ENCODE measurements at regions not wholly inside any gene's neighbourhood (a gene's known extent, or its start where the extent isn't known, plus 50 kb on each side); places are given as distances from the start of the nearest gene placed in this dataset.
"Not testable (repeated sequence)": the region's sequence is repeated elsewhere in the genome, so short reads cannot be mapped to it uniquely, and the experiment has no call there.

DNA sequence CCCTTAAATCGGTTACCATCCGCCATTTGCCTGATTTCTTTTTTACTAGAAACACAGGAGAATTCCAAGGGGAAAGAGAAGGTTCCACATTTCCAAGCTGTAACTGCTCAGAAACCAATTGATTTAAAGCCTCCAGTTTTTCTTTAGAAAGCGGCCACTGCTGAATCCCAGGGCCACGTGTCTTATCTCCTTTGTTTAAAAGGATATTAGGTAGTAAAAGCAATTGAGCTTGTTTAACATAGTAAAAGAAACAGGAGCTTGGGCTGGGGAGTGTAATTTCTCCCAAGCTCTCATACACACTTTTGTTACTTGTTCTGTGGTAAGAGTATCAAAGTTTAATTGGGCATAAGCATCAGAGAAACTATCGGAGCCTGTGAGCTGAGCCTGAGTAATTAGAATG is 180.0 kb downstream of the OTOP1 start:
- in situ Hi-C loops (cut with MboI; ENCODE audit: low sequenced_read_pairs, unreplicated experiment); DNase-seq (ENCODE audit: low spot score): not testable (repeated sequence)

DNA sequence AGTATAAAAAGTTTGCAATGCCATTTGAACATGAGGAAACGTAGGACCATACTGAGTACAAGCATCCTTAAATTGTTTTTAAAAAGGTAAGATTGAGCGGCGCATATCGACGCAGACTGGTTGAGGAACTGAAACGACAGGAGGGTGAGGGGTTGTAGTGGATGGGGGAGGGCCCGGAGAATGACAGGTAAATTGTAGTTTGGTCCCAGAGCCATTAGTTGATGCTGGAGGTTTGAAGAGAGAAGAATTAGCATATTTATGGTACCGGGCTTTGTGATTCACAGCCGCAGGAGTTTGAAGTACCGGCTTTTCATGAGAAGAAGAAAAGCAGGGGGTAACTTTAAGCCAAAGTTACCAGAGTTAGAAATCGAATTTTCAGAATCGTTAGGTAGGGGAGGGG is 179.5 kb downstream of the OTOP1 start:
- DNase-seq (ENCODE audit: low spot score); in situ Hi-C loops (cut with MboI; ENCODE audit: low sequenced_read_pairs, unreplicated experiment): not testable (repeated sequence)

DNA sequence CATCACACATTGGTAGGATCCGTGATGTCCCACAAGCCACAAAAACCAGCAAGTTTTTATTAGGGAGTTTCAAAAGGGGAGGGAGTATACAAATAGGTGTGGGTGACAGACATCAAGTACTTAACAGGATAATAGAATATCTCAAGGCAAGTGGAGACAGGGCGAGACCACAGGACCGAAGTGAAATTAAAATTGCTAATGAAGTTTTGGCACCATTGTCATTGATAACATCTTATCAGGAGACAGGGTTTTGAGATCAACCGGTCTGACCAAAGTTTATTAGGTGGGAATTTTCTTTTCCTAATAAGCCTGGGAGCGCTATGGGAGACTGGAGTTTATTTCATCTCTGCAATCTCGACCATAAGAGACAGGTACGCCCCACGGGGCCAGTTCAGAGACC is 178.5 kb downstream of the OTOP1 start:
- in situ Hi-C loops (cut with MboI; ENCODE audit: low sequenced_read_pairs, unreplicated experiment); DNase-seq (ENCODE audit: low spot score): not testable (repeated sequence)

DNA sequence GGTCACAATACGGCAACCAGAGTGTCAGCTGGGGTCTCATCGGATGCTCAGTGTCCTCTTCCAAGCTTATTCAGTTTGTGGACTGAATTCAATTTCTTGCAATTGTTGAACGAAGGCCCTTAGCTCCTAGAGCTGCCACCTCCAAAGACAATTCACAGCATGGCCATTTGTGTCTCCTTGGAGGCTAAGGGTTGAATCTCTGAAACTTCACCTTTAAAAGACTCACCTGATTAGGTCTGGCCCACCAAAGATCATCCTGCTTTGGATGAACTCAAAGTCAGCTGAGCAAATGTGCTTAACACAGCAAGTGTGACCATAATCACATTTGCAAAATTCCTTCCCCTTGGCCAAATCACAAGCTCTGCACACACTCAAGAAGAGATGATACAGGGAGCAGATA is 175.9 kb downstream of the OTOP1 start:
- DNase-seq (ENCODE audit: low spot score); in situ Hi-C loops (cut with MboI; ENCODE audit: low sequenced_read_pairs, unreplicated experiment): not testable (repeated sequence)

DNA sequence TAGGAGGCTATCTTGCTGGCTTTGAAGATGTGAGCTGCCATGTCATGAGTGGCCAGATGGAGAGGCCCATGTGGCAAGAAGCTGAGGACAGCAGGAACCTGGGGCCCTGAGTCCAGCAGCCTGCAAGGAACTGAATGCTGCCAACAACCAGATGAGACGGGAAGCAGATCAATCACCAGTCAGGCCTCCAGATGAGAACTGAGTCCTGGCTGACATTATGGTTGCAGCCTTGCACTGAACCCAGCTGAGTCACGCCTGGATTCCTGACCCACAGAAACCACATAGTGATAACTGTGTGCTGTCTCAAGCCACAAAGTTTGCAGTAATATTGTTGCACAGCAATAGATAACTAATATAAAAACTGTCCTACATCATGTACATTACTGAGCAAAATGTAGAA is 173.8 kb downstream of the OTOP1 start:
- DNase-seq (ENCODE audit: low spot score); in situ Hi-C loops (cut with MboI; ENCODE audit: low sequenced_read_pairs, unreplicated experiment): not testable (repeated sequence)

DNA sequence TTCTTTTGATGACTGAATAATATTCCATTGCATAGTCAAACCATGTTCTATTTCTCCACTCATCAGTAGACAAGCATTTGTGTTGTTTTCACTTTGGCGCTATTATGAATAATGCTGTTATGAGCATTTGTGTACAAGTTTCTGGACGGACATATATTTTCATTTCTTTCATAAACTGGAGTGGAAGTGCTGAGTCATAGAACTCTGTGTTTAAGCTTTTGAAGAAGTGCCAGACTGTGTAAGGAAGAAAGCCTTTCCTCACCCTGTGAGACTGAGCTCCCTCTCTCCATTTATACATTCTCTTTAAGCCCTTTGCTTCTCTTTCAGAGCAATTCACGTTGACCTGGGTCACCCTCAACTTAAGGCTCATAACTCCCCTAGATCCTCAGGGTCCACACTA is 169.5 kb downstream of the OTOP1 start:
- DNase-seq (ENCODE audit: low spot score); in situ Hi-C loops (cut with MboI; ENCODE audit: low sequenced_read_pairs, unreplicated experiment): not testable (repeated sequence)

DNA sequence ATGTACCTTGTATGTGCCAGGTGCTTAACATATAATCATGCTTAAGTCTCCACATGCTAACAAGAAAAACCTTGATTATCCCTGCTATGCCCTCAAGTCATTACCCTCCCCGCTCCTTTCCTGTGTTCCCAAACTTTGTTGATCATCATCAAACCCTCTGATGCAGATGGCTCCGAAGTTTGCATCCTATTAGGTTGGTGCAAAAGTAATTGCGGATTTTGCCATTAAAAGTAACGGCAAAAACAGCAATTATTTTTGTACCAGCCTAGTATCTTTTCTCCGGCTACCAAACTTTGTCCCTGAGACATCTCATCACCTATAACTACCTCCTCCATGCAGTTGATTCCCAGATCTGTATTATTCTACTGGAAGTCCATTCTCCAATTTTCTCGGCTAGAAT is 142.6 kb downstream of the OTOP1 start:
- in situ Hi-C loops (cut with MboI; ENCODE audit: low sequenced_read_pairs, unreplicated experiment): not testable (repeated sequence)

DNA sequence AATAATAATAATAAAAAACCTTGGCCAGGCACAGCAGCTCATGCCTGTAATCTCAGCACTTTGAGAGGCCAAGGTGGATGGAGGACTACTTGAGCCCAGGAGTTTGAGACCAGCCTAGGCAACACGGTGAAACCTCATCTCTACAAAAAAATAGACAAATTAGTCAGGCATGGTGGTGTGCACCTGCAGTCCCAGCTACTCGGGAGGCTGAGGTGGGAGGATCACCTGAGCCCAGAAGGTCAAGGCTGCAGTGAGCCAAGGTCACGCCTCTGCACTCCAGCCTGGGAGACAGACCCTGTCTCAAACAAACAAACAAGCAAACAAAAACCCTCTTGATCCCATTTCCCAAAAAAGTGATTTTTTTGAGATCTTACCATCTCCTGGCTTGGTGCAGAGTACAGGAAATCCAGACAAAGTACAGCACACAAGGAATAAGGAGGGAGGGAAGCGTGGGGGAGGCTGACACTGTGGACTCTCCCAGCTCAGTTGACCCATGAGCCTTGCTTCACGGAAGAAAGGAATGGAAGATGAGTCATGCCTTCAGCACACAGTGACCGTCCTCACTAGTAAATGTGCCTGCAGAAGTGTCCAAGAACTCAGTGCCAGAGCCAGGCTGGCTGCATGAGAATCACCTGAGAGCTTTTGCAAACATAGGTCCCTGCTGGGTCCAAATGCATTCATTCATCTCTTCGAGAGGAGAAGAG is 136.9 kb downstream of the OTOP1 start:
- DNase-seq (ENCODE audit: low spot score); in situ Hi-C loops (cut with MboI; ENCODE audit: low sequenced_read_pairs, unreplicated experiment): not testable (repeated sequence)

More for the DNA sequence above, 142.6 kb downstream of the OTOP1 start:
- not testable (repeated sequence) for DNase-seq (ENCODE audit: low spot score)

DNA sequence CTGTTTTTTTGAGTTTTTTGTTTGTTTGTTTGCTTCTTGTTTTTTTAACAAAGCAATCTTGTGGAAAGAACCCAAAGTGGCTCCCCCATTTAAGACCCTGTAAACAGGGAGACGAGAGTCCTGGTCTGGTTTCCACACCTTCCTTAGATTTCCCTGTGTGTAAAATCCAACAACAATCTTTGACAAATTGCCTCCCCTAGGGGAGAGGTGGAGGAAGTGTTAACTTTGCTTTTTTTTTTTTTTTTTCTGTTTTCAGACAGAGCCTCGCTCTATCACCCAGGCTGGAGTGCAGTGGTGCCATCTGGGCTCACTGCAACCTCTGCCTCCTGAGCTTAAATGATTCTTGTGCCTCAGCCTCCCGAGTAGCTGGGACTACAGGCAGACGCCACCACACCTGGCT is 136.0 kb downstream of the OTOP1 start:
- in situ Hi-C loops (cut with MboI; ENCODE audit: low sequenced_read_pairs, unreplicated experiment); DNase-seq (ENCODE audit: low spot score): not testable (repeated sequence)

DNA sequence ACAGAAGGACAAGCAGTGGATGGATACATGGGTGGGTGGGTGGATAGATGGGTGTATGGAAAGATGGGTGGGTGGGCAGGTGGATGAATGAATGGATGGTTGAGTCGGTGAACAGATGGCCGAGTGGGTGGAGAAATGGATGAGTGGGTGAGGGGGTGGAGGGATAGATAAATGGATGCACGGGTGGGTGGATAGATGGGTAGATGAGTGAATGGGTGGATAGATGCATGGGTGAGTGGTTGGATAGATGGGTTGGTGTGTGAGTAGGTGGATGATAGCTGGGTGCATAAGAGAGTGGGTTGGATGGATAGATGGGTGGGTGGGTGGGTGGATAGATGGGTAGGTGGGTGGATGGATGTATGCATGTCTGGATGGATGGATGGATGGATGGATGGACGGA is 134.6 kb downstream of the OTOP1 start:
- in situ Hi-C loops (cut with MboI; ENCODE audit: low sequenced_read_pairs, unreplicated experiment); DNase-seq (ENCODE audit: low spot score): not testable (repeated sequence)

DNA sequence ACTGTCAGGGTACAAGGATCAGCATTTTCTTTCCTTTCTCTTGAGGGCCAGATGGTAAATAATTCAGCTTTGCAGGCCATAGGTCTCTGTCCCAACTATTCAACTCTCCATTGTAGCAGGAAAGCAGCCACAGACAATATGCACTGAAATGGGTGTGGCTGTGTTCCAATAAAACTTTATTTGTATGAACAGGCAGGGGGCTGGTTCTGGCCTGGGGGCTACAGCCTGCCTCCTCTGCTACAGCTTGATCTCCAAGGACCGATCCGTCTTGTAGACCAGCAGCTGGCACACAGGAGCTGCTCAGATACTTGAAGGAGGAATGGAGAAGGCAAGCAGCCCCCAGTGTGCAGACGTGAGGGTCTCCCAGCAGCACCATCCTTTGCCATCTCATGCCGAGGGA is 127.1 kb downstream of the OTOP1 start:
- in situ Hi-C loops (cut with MboI; ENCODE audit: low sequenced_read_pairs, unreplicated experiment): loop anchor here (25.0 kb wide), 1 partner anchor 112 kb away; no protein-coding TSS in a partner anchor
- not testable (repeated sequence) for DNase-seq (ENCODE audit: low spot score)

DNA sequence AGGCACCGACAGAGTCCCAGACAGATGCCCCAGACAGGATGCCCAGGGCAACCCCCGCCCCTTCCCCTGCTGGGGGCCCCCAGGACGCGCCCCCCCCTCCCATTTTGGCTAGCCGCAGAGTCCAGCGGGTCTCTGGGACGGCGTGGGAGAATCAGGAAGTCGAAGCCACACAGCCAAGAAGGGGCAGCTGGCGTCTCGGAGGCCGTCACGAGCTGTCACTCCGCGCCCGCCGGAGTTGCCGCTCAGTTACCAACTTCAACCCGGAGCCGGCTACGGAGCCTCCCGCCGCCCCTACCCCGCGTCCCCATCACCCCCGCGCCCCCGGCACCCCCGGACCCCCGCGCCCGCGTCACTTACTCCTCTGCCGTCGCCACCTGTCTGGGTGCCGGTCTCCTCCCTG is 119.8 kb downstream of the OTOP1 start:
- not testable (repeated sequence) for DNase-seq (ENCODE audit: low spot score)
- in situ Hi-C loops (cut with MboI; ENCODE audit: low sequenced_read_pairs, unreplicated experiment): loop anchor here (25.0 kb wide), 1 partner anchor 120 kb away; no protein-coding TSS in a partner anchor

DNA sequence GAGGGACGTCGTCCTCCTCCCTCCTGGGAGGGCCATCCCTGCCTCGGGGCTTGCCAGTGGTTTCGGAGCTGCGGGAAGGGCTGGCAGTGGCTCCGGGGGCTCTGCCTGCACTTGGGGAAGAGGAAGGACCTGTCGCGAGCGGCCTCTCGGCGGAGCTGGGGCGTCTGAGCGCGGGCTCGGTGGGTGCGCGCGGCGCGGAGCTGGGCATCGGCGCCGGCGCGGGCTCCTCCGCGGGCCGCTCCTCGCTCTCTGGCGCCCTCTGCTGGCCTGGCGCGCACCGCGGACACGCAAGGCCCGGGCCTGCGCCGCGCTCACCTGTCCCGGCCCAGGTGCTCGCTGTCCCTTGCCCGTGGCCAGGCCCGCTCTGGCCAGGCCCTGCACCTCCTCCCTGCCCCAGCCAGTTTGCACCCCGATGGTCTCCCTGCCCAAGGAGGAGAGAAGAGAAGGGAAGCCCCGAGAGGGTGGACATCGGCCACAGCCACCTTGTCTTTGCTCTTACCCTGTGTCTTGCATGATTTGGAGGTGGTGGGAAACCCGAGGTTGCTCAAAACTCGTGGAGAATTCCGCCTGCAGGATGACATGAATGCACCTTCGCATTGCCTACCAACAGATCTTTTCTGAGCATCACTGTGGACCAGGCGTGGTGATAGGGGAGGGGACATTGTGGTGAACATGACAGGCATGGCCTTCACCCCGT is 119.2 kb downstream of the OTOP1 start:
- in situ Hi-C loops (cut with MboI; ENCODE audit: low sequenced_read_pairs, unreplicated experiment): loop anchor here (25.0 kb wide), 1 partner anchor 120 kb away; no protein-coding TSS in a partner anchor
- peak; percentile 89 for DNase-seq (ENCODE audit: low spot score)
- TF ChIP-seq, protein P1, sequence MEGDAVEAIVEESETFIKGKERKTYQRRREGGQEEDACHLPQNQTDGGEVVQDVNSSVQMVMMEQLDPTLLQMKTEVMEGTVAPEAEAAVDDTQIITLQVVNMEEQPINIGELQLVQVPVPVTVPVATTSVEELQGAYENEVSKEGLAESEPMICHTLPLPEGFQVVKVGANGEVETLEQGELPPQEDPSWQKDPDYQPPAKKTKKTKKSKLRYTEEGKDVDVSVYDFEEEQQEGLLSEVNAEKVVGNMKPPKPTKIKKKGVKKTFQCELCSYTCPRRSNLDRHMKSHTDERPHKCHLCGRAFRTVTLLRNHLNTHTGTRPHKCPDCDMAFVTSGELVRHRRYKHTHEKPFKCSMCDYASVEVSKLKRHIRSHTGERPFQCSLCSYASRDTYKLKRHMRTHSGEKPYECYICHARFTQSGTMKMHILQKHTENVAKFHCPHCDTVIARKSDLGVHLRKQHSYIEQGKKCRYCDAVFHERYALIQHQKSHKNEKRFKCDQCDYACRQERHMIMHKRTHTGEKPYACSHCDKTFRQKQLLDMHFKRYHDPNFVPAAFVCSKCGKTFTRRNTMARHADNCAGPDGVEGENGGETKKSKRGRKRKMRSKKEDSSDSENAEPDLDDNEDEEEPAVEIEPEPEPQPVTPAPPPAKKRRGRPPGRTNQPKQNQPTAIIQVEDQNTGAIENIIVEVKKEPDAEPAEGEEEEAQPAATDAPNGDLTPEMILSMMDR (IDR thresholded peaks at IDR 0.05; ENCODE audit: borderline replicate concordance, control extremely low read depth, extremely low read depth, insufficient read depth, missing control alignments): peak; percentile 96

DNA sequence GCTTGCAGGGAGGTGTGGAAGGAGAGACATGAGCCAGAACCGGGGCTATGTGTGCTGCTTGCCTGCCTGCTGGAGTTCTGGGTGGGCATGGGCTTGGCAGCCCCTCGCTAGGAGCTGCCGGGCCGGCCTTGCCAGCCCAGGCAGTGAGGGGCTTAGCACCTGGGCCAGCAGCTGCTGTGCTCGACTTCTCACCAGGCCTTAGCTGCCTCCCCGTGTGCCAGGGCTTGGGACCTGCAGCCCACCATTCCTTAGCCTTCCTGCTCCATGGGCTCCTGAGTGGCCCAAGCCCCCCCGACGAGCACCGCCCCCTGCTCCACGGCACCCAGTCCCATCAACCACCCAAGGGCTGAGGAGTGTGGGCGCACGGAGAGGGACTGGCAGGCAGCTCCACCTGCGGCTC is 111.3 kb downstream of the OTOP1 start:
- in situ Hi-C loops (cut with MboI; ENCODE audit: low sequenced_read_pairs, unreplicated experiment): loop anchor here (25.0 kb wide), 1 partner anchor 128 kb away; no protein-coding TSS in a partner anchor

DNA sequence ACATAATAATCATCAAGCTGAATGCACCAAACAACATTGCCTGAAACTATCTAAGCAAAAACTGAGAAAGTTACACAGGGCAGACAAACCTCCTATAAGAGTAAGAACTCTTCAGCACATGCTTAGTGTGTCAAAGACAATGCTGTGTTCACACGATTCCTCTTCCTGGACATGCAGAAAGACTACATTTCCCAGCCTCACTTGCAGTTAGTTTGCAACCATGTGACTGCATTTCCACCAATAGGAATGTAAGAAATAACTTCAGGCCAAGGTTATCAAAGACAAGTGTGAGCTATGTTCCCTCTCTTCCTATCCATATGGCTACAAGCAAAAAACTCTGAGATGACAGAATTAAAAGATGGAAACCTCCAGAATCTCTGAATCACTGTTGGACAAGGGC is 109.8 kb downstream of the OTOP1 start:
- peak; percentile 20 for DNase-seq (ENCODE audit: low spot score)
- in situ Hi-C loops (cut with MboI; ENCODE audit: low sequenced_read_pairs, unreplicated experiment): loop anchor here (25.0 kb wide), 1 partner anchor 130 kb away; no protein-coding TSS in a partner anchor

More for the DNA sequence above, 111.3 kb downstream of the OTOP1 start:
- DNase-seq (ENCODE audit: low spot score): not testable (repeated sequence)

DNA sequence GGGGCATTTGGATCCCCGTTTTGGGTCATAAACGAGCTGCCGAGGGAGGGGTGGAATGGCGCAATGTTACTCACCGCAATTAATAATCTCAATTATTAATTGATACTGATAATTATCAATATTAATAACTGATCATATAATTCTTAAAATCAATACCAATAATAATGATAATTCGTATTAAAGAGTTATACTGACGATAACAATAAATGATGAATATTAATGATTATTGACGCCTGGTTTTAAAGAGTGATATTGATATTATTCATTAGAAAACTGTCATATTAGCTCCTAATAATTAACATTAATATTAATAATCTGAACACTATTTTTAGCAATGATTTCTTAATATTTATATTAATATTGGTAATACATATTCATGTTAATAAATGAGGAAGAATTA is 92.4 kb downstream of the OTOP1 start:
- DNase-seq (ENCODE audit: low spot score); in situ Hi-C loops (cut with MboI; ENCODE audit: low sequenced_read_pairs, unreplicated experiment): not testable (repeated sequence)

DNA sequence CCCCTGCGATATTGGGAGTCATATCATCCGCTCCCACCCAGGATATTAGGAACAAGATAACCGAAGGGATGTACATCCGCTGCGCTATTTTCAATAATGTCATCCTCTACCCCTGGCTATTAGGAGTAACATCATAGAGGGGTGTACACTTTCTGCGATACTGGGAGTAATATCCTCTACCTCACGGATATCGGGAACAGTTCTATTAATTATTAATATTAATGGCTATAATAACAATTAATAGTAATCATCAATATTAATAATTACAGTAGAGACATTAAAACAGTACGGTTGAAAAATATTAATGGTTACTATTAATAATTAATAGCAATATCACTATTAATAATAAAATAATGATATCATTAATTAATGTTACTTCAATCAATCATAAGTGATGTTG is 90.1 kb downstream of the OTOP1 start:
- DNase-seq (ENCODE audit: low spot score); in situ Hi-C loops (cut with MboI; ENCODE audit: low sequenced_read_pairs, unreplicated experiment): not testable (repeated sequence)
